Trophoblast cell (in vitro differentiated cells and primary cell): ENCODE measurements at regions not wholly inside any gene's neighbourhood (a gene's known extent, or its start where the extent isn't known, plus 50 kb on each side); places are given as distances from the start of the nearest gene placed in this dataset.

Experiments
- DNase-seq, 2 donors: peaks; one replicate each; pipeline ENCODE4 v3.0.0-alpha.2; 2016
- H2AFZ ChIP-seq: 2 replicates; pipeline ENCODE4 v1.6.1; 2013; ENCODE audit warnings: low read length, moderate library complexity, mild to moderate bottlenecking; ENCODE audit not compliant: insufficient read depth, poor library complexity
- H2AK5ac ChIP-seq: 2 replicates; pipeline ENCODE4 v1.6.1; 2013; ENCODE audit warnings: mild to moderate bottlenecking, low read length
- H2BK120ac ChIP-seq: 2 replicates; pipeline ENCODE4 v1.6.1; 2013; ENCODE audit warnings: low read length, mild to moderate bottlenecking, moderate library complexity; ENCODE audit not compliant: insufficient read depth, poor library complexity
- H2BK12ac ChIP-seq: 2 replicates; pipeline ENCODE4 v1.6.1; 2013; ENCODE audit warnings: mild to moderate bottlenecking, low read length, moderate library complexity
- H2BK5ac ChIP-seq: 2 replicates; pipeline ENCODE4 v1.6.1; 2013; ENCODE audit warnings: low read length, low read depth, moderate library complexity, mild to moderate bottlenecking; ENCODE audit not compliant: poor library complexity
- H3K14ac ChIP-seq: 2 replicates; pipeline ENCODE4 v1.6.1; 2013; ENCODE audit warnings: mild to moderate bottlenecking, low read length
- H3K18ac ChIP-seq: 2 replicates; pipeline ENCODE4 v1.6.1; 2013; ENCODE audit warnings: mild to moderate bottlenecking, low read length
- H3K23ac ChIP-seq: 2 replicates; pipeline ENCODE4 v1.6.1; 2013; ENCODE audit warnings: low read length
- H3K27ac ChIP-seq: 2 replicates; pipeline ENCODE4 v1.5.1; 2013; ENCODE audit warnings: low read depth, mild to moderate bottlenecking, inconsistent platforms, low read length, moderate library complexity
- H3K27me3 ChIP-seq: 2 replicates; pipeline ENCODE4 v1.6.1; 2013; ENCODE audit warnings: inconsistent platforms, mild to moderate bottlenecking, low read length, moderate library complexity; ENCODE audit not compliant: insufficient read depth
- H3K36me3 ChIP-seq, 2 experiments: 1 replicate in 1 of 2; 2 replicates in 1 of 2; pipeline ENCODE4 v1.6.1; 2013; ENCODE audit warnings: low read length in 2 of 2, mild to moderate bottlenecking in 2 of 2, moderate library complexity in 1 of 2; ENCODE audit not compliant: insufficient read depth in 2 of 2, control insufficient read depth in 1 of 2
- H3K4ac ChIP-seq: 2 replicates; pipeline ENCODE4 v1.6.1; 2013; ENCODE audit warnings: low read depth, mild to moderate bottlenecking, low read length, moderate library complexity
- H3K4me1 ChIP-seq, 2 experiments: 1 replicate in 1 of 2; 2 replicates in 1 of 2; pipeline ENCODE4 v1.6.1; 2013; ENCODE audit warnings: low read length in 2 of 2, mild to moderate bottlenecking in 2 of 2, moderate library complexity in 1 of 2; ENCODE audit not compliant: insufficient read depth in 2 of 2, control insufficient read depth in 1 of 2
- H3K4me2 ChIP-seq: 2 replicates; pipeline ENCODE4 v1.6.1; 2013; ENCODE audit warnings: inconsistent platforms, mild to moderate bottlenecking, low read length, moderate library complexity
- H3K4me3 ChIP-seq: 2 replicates; pipeline ENCODE4 v1.5.1; 2013; ENCODE audit warnings: mild to moderate bottlenecking, low read depth, low read length, inconsistent platforms
- H3K79me1 ChIP-seq: one replicate; pipeline ENCODE4 v1.6.1; 2013; ENCODE audit warnings: low read length
- H3K79me2 ChIP-seq: 2 replicates; pipeline ENCODE4 v1.6.1; 2013; ENCODE audit warnings: low read length, mild to moderate bottlenecking; ENCODE audit not compliant: control insufficient read depth, insufficient read depth, poor library complexity
- H3K9ac ChIP-seq: 2 replicates; pipeline ENCODE4 v1.6.1; 2013; ENCODE audit warnings: mild to moderate bottlenecking, low read length
- H3K9me3 ChIP-seq: 2 replicates; pipeline ENCODE4 v1.6.1; 2013; ENCODE audit warnings: low read depth, mild to moderate bottlenecking, control low read depth, inconsistent platforms, low read length; ENCODE audit not compliant: insufficient read depth
- H4K12ac ChIP-seq: 2 replicates; pipeline ENCODE4 v1.6.1; 2013; ENCODE audit warnings: low read depth, mild to moderate bottlenecking, low read length, moderate library complexity
- H4K8ac ChIP-seq: 2 replicates; pipeline ENCODE4 v1.6.1; 2013; ENCODE audit warnings: low read depth, mild to moderate bottlenecking, low read length, moderate library complexity
- H4K91ac ChIP-seq: one replicate; pipeline ENCODE4 v1.6.1; 2013; ENCODE audit warnings: low read depth, mild to moderate bottlenecking, low read length, moderate library complexity
- WGBS: extraction: QIAGEN DNeasy Blood & Tissue Kit; methylation state at CpG from one replicate; pipeline ENCODE4 v1.1.7; 2013; ENCODE audit warnings: missing lambda C conversion rate; ENCODE audit not compliant: insufficient read length, insufficient coverage; ENCODE audit errors: extremely low coverage; 5-methylcytosine and 5-hydroxymethylcytosine counted together

- Histone ChIP-seq H3K14ac (no peak overlapping the region), H3K4me1 (peaks cover 14 to 17% of the 10 kb centered on the region in 2 experiments)
Measured at GRCh38 chr2:215881582-215881981, 131.8 kb downstream of the MREG start.

DNA sequence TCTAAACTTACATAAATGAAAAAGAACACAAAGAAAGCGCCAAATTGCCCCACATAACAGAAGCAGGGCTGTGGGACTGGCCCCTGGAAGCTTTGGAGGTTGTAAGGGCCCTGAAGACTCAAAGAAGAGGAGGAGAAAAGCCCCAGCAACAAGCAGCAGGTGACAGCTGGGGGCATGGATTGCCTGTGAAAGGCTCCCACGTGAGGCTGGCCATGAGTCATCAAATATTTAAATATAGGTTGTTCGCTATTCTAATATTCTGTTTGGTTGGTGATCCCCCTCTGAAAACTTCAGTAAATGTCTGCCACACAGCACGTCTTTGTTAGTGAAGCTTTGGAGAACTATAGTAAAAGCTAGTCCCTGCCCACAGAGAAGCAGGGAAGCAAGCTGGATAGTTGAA lies 132.4 kb downstream of the MREG start:
- H4K91ac ChIP-seq = peak overlapping the region; percentile 100
- H3K14ac ChIP-seq = peak overlapping the region; percentile 90
- H3K79me2 ChIP-seq = peaks cover 7% of the 10 kb centered on the region
- no peak overlapping the region for H3K9ac ChIP-seq
- peaks cover 43% of the 10 kb centered on the region for H3K79me1 ChIP-seq
- peak overlapping the region; percentile 99 for H2BK120ac ChIP-seq
- H2BK12ac ChIP-seq = peak overlapping the region; percentile 100
- no CpG with 5 or more reads among the region's 4 CpGs for WGBS
- no peak overlapping the region for H3K4me2 ChIP-seq
- no peaks in the 10 kb centered on the region for H3K36me3 ChIP-seq
- H3K9me3 ChIP-seq = no peaks in the 10 kb centered on the region
- peak overlapping the region; percentile 92 for H2AK5ac ChIP-seq
- H3K23ac ChIP-seq = no peak overlapping the region
- peaks cover 11 to 14% of the 10 kb centered on the region in 2 experiments for H3K4me1 ChIP-seq
- peak overlapping the region; percentile 67 for H4K8ac ChIP-seq
- peak overlapping the region; percentile 51 for H3K27ac ChIP-seq
- no peaks in the 10 kb centered on the region for H3K27me3 ChIP-seq
- H2BK5ac ChIP-seq = peak overlapping the region; percentile 74
- no peak overlapping the region for H3K4ac ChIP-seq
- no peak overlapping the region for H3K4me3 ChIP-seq
- DNase-seq = peak; percentile 48 to 60
- no peak overlapping the region for H2AFZ ChIP-seq
- peak overlapping the region; percentile 78 for H4K12ac ChIP-seq
- H3K18ac ChIP-seq = no peak overlapping the region

More at GRCh38 chr2:215881582-215881981, 131.8 kb downstream of the MREG start:
- H3K79me1 ChIP-seq = peaks cover 47% of the 10 kb centered on the region
- no peak overlapping the region for H4K91ac ChIP-seq
- H4K8ac ChIP-seq = no peak overlapping the region
- no peak overlapping the region for H3K4ac ChIP-seq
- no CpG with 5 or more reads among the region's 2 CpGs for WGBS
- H3K4me2 ChIP-seq = no peak overlapping the region
- H3K27me3 ChIP-seq = no peaks in the 10 kb centered on the region
- H2BK12ac ChIP-seq = peak overlapping the region; percentile 83
- no peak overlapping the region for H2BK5ac ChIP-seq
- no peaks in the 10 kb centered on the region for H3K36me3 ChIP-seq
- H3K9me3 ChIP-seq = no peaks in the 10 kb centered on the region
- no peak overlapping the region for H3K23ac ChIP-seq
- DNase-seq = peak in 1 of 2 donors; percentile 33
- H3K27ac ChIP-seq = no peak overlapping the region
- H2AFZ ChIP-seq = no peak overlapping the region
- H4K12ac ChIP-seq = no peak overlapping the region
- H3K4me3 ChIP-seq = no peak overlapping the region
- peaks cover 8% of the 10 kb centered on the region for H3K79me2 ChIP-seq
- H2BK120ac ChIP-seq = no peak overlapping the region
- no peak overlapping the region for H3K18ac ChIP-seq
- H3K9ac ChIP-seq = no peak overlapping the region
- no peak overlapping the region for H2AK5ac ChIP-seq

DNA sequence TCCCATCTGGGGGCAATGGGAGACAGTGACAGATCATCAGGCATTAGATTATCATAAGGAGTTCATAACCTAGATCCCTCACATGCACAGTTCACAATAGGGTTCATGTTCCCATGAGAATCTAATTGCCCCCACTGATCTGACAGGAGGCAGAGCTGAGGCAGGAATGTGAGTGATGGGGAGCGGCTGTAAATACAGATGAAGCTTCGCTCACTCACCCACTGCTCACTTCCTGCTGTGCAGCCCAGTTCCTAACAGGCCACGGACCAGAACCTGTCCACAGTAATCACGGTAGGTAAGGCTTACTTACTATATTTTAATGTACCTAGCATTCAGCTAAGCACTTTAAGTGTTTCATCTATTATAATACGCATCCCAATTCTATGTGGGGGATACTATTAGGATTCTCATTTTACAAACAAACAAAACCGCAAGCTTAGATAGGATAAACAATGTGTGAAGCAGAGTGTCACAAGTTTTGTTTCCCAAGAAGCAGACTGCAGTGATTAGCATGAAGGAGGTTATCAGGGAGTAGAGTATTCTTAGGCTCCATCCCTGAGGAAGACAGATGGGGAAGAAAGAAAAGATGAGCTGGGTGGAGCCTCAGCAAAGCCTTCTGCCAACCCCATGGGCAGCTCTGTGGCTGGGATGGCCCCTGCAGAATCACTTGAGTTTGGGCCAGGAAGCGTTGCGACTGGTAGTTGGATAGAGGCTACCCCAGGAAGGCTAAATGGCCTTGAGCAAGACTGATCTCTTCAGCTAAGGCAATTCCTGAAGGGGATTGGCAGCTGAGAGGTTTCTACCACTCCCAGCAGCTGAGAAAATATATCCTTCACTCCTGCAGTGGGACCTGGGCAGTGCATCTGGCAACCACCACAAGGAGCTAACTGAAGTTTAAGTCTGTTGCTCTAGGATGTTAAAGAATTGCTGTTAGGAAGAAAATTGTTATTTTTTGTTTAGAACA lies 133.1 kb downstream of the MREG start:
- peak overlapping the region; percentile 93 for H3K14ac ChIP-seq
- WGBS = no CpG with 5 or more reads among the region's 8 CpGs

GRCh38 chr2:215879331-215879730 lies 134.0 kb downstream of the MREG start:
- Histone ChIP-seq H4K8ac (peak overlapping the region; percentile 61), H3K79me1 (peaks cover 46% of the 10 kb centered on the region), H3K23ac (no peak overlapping the region), H3K4me3 (no peak overlapping the region), H2BK12ac (peak overlapping the region; percentile 95), H2AK5ac (peak overlapping the region; percentile 64), H3K27ac (peak overlapping the region; percentile 92), H4K91ac (peak overlapping the region; percentile 93), H3K14ac (peak overlapping the region; percentile 70), H2AFZ (no peak overlapping the region), H3K4ac (peak overlapping the region; percentile 58), H2BK120ac (peak overlapping the region; percentile 89), H3K9me3 (no peaks in the 10 kb centered on the region), H2BK5ac (peak overlapping the region; percentile 91), H3K36me3 (no peaks in the 10 kb centered on the region), H3K4me1 (peaks cover 10 to 12% of the 10 kb centered on the region in 2 experiments), H3K79me2 (peaks cover 7% of the 10 kb centered on the region), H3K27me3 (no peaks in the 10 kb centered on the region), H3K9ac (no peak overlapping the region), H3K18ac (peak overlapping the region; percentile 35), H4K12ac (no peak overlapping the region), H3K4me2 (no peak overlapping the region)
- DNase-seq = peak in 1 of 2 donors; percentile 15
- WGBS = no CpG with 5 or more reads among the region's 1 CpG

More for the DNA sequence above, 133.1 kb downstream of the MREG start:
- Histone ChIP-seq H3K4me2 (no peak overlapping the region), H2BK5ac (peak overlapping the region; percentile 89), H4K8ac (peak overlapping the region; percentile 70), H2AK5ac (peak overlapping the region; percentile 99), H3K23ac (no peak overlapping the region), H3K27ac (no peak overlapping the region), H2BK120ac (peak overlapping the region; percentile 99), H2AFZ (no peak overlapping the region), H3K18ac (peak overlapping the region; percentile 91), H3K4ac (peak overlapping the region; percentile 91), H3K27me3 (no peaks in the 10 kb centered on the region), H3K4me1 (peaks cover 10 to 12% of the 10 kb centered on the region in 2 experiments), H3K4me3 (no peak overlapping the region), H3K79me2 (peaks cover 7% of the 10 kb centered on the region), H2BK12ac (peak overlapping the region; percentile 100), H3K9me3 (no peaks in the 10 kb centered on the region), H3K36me3 (no peaks in the 10 kb centered on the region), H4K91ac (peak overlapping the region; percentile 100), H3K9ac (no peak overlapping the region), H4K12ac (no peak overlapping the region), H3K79me1 (peaks cover 45% of the 10 kb centered on the region)
- peak in 1 of 2 donors; percentile 15 for DNase-seq
